ENCODE measurements at regions not wholly inside any gene's neighbourhood (a gene's known extent, or its start where the extent isn't known, plus 50 kb on each side); places are given as distances from the start of the nearest gene placed in this dataset.

DNA sequence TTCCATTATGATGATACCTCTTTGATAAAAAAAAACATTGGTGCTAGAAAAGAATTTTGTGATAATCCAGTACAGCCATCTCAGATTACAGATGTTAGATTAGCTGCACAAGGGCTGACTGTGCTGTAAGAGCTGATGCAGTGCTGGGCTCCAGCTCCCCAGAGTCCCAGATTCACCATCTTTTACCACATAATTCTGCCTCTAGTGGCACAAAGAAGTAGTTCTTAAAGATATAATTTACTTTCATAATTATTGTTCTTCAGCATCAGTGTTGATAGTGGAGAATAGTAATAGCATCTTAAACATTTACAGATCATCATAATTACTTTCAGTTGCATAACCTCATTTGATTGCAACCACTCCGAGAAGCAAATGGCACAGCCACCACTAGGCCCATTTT lies 262.1 kb downstream of the BRINP2 start:
- TF ChIP-seq, protein P1, sequence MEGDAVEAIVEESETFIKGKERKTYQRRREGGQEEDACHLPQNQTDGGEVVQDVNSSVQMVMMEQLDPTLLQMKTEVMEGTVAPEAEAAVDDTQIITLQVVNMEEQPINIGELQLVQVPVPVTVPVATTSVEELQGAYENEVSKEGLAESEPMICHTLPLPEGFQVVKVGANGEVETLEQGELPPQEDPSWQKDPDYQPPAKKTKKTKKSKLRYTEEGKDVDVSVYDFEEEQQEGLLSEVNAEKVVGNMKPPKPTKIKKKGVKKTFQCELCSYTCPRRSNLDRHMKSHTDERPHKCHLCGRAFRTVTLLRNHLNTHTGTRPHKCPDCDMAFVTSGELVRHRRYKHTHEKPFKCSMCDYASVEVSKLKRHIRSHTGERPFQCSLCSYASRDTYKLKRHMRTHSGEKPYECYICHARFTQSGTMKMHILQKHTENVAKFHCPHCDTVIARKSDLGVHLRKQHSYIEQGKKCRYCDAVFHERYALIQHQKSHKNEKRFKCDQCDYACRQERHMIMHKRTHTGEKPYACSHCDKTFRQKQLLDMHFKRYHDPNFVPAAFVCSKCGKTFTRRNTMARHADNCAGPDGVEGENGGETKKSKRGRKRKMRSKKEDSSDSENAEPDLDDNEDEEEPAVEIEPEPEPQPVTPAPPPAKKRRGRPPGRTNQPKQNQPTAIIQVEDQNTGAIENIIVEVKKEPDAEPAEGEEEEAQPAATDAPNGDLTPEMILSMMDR (IDR thresholded peaks at IDR 0.05), result no peak
- no peak for TF ChIP-seq POLR2AphosphoS5 (IDR thresholded peaks at IDR 0.05)
- no peak for TF ChIP-seq POLR2A (IDR thresholded peaks at IDR 0.05)

Data from breast epithelium (tissue), 3 donors.